WTC11 (cell line): ENCODE measurements at regions not wholly inside any gene's neighbourhood (a gene's known extent, or its start where the extent isn't known, plus 50 kb on each side); places are given as distances from the start of the nearest gene placed in this dataset.

ENCODE experiments used
- ATAC-seq: fragments of 200-7000 bp; cut with Tn5 transposase; 2 replicates; pipeline ENCODE4 v1.10.0; 2021; ENCODE audit warnings: mild to moderate bottlenecking, moderate library complexity
- CTCF ChIA-PET: fragments of 300-600 bp; sonication (Branson Sonifier 250); formaldehyde crosslinking; loops from one replicate; lab custom pipeline; 2021; ENCODE audit warnings: antibody characterized with exemption; lab: Charles Lee
- POLR2A ChIA-PET: fragments of 350-600 bp; sonication (Branson Sonifier 250); formaldehyde crosslinking; loops from one replicate; lab custom pipeline; 2021; ENCODE audit warnings: antibody characterized with exemption; lab: Charles Lee
- DNase-seq: peaks from one replicate; pipeline ENCODE4 v3.0.0; 2021; ENCODE audit warnings: low spot score
- H3K27ac Mint-ChIP-seq: 2 replicates; pipeline ENCODE4 v1.8.0; 2021; ENCODE audit warnings: mixed read lengths
- H3K27me3 Mint-ChIP-seq: 2 replicates; pipeline ENCODE4 v1.8.0; 2021; ENCODE audit warnings: low read depth, mild to moderate bottlenecking, moderate library complexity, mixed read lengths
- H3K36me3 Mint-ChIP-seq: 2 replicates; pipeline ENCODE4 v1.8.0; 2021; ENCODE audit warnings: mixed read lengths
- H3K4me1 Mint-ChIP-seq: 2 replicates; pipeline ENCODE4 v1.8.0; 2022; ENCODE audit warnings: mixed read lengths
- H3K4me3 Mint-ChIP-seq: 2 replicates; pipeline ENCODE4 v1.8.0; 2021; ENCODE audit warnings: mild to moderate bottlenecking, moderate library complexity, mixed read lengths
- H3K9me3 Mint-ChIP-seq: 2 replicates; pipeline ENCODE4 v1.8.0; 2021; ENCODE audit warnings: mixed read lengths
- ATF1 ChIP-seq: sonication (generic); formaldehyde crosslinking; IDR thresholded peaks from 2 replicates; pipeline ENCODE4 v1.8.1; 2023; ENCODE audit warnings: mild to moderate bottlenecking, moderate library complexity, missing genetic modification reagents
- CBFB ChIP-seq: sonication (generic); formaldehyde crosslinking; IDR thresholded peaks from 2 replicates; pipeline ENCODE4 v1.8.1; 2022; ENCODE audit warnings: mild to moderate bottlenecking, low read depth, missing genetic modification reagents
- ELF4 ChIP-seq: sonication (generic); formaldehyde crosslinking; IDR thresholded peaks from 2 replicates; pipeline ENCODE4 v1.8.1; 2022; ENCODE audit warnings: low read depth, mild to moderate bottlenecking, moderate library complexity, missing genetic modification reagents
- EMX1 ChIP-seq: fragments of 250-450 bp; sonication (Bioruptor Pico); IDR thresholded peaks from 2 replicates; pipeline ENCODE4 v1.8.0; 2021; ENCODE audit warnings: mild to moderate bottlenecking
- GRHL2 ChIP-seq: fragments of 250-450 bp; sonication (Bioruptor Pico); IDR thresholded peaks from 2 replicates; pipeline ENCODE4 v1.8.0; 2022; ENCODE audit warnings: mild to moderate bottlenecking, moderate library complexity; ENCODE audit not compliant: insufficient replicate concordance, severe bottlenecking
- HMGA2 ChIP-seq: fragments of 250-450 bp; sonication (Bioruptor Pico); IDR thresholded peaks from 2 replicates; pipeline ENCODE4 v1.4.0; 2021; ENCODE audit warnings: mild to moderate bottlenecking, moderate library complexity
- JUN ChIP-seq: sonication (generic); formaldehyde crosslinking; IDR thresholded peaks from 2 replicates; pipeline ENCODE4 v1.8.0; 2023; ENCODE audit warnings: mild to moderate bottlenecking, missing genetic modification reagents
- NFE2L1 ChIP-seq: sonication (generic); formaldehyde crosslinking; IDR thresholded peaks from 2 replicates; pipeline ENCODE4 v1.8.1; 2023; ENCODE audit warnings: missing genetic modification reagents
- NFYB ChIP-seq: sonication (generic); formaldehyde crosslinking; conservative IDR thresholded peaks from 2 replicates; pipeline ENCODE4 v1.8.0; 2022; ENCODE audit warnings: low read depth, missing genetic modification reagents
- NR2C2 ChIP-seq: sonication (generic); formaldehyde crosslinking; IDR thresholded peaks from 2 replicates; pipeline ENCODE4 v1.8.0; 2022; ENCODE audit warnings: mild to moderate bottlenecking, missing genetic modification reagents
- SMAD3 ChIP-seq: sonication (generic); formaldehyde crosslinking; IDR thresholded peaks from 2 replicates; pipeline ENCODE4 v1.8.0; 2022; ENCODE audit warnings: missing genetic modification reagents, mild to moderate bottlenecking, borderline replicate concordance
- SMAD4 ChIP-seq: sonication (generic); formaldehyde crosslinking; IDR thresholded peaks from 2 replicates; pipeline ENCODE4 v1.8.0; 2022; ENCODE audit warnings: mild to moderate bottlenecking, missing genetic modification reagents
- SP1 ChIP-seq: sonication (generic); formaldehyde crosslinking; conservative IDR thresholded peaks from 2 replicates; pipeline ENCODE4 v1.8.1; 2022; ENCODE audit warnings: missing genetic modification reagents
- TEAD1 ChIP-seq: sonication (generic); formaldehyde crosslinking; IDR thresholded peaks from 2 replicates; pipeline ENCODE4 v1.8.0; 2022; ENCODE audit warnings: mild to moderate bottlenecking, missing genetic modification reagents
- ZBTB21 ChIP-seq: sonication (generic); formaldehyde crosslinking; IDR thresholded peaks from 2 replicates; pipeline ENCODE4 v1.8.1; 2023; ENCODE audit warnings: mild to moderate bottlenecking, missing genetic modification reagents, borderline replicate concordance
- ZNF232 ChIP-seq: sonication (generic); formaldehyde crosslinking; IDR thresholded peaks from 2 replicates; pipeline ENCODE4 v1.8.0; 2022; ENCODE audit warnings: mild to moderate bottlenecking, missing genetic modification reagents
- ZNF416 ChIP-seq: fragments of 250-450 bp; sonication (Bioruptor Pico); IDR thresholded peaks from 2 replicates; pipeline ENCODE4 v1.9.0; 2021; ENCODE audit warnings: mild to moderate bottlenecking, inconsistent platforms
- ZNF423 ChIP-seq: fragments of 250-450 bp; sonication (Bioruptor Pico); IDR thresholded peaks from 2 replicates; pipeline ENCODE4 v2.1.2; 2022; ENCODE audit warnings: mild to moderate bottlenecking, moderate library complexity
- TF ChIP-seq, protein P1 (sequence below): fragments of 250-450 bp; sonication (Bioruptor Pico); IDR thresholded peaks from 2 replicates; pipeline ENCODE4 v1.9.0; 2021; ENCODE audit warnings: mild to moderate bottlenecking
- TF ChIP-seq, protein P2 (sequence below): sonication (generic); formaldehyde crosslinking; IDR thresholded peaks from 2 replicates; pipeline ENCODE4 v1.8.0; 2022; ENCODE audit warnings: mild to moderate bottlenecking, missing genetic modification reagents
- TF ChIP-seq, protein P3 (sequence below): sonication (generic); formaldehyde crosslinking; IDR thresholded peaks from 2 replicates; pipeline ENCODE4 v1.8.0; 2023; ENCODE audit warnings: mild to moderate bottlenecking, missing genetic modification reagents
- TF ChIP-seq, protein P4 (sequence below): sonication (generic); formaldehyde crosslinking; IDR thresholded peaks from 2 replicates; pipeline ENCODE4 v1.8.0; 2023; ENCODE audit warnings: missing genetic modification reagents
- TF ChIP-seq, protein P5 (sequence below): sonication (generic); formaldehyde crosslinking; IDR thresholded peaks from 2 replicates; pipeline ENCODE4 v1.8.1; 2022; ENCODE audit warnings: mild to moderate bottlenecking, missing genetic modification reagents, moderate library complexity, borderline replicate concordance
- TF ChIP-seq, protein P6 (sequence below): fragments of 250-450 bp; sonication (Bioruptor Pico); IDR thresholded peaks from 2 replicates; pipeline ENCODE4 v1.9.0; 2021; ENCODE audit warnings: moderate library complexity, mild to moderate bottlenecking, inconsistent platforms, borderline replicate concordance
- TF ChIP-seq, protein P7 (sequence below): sonication (generic); formaldehyde crosslinking; IDR thresholded peaks from 2 replicates; pipeline ENCODE4 v1.8.1; 2022; ENCODE audit warnings: missing genetic modification reagents, borderline replicate concordance

DNA sequence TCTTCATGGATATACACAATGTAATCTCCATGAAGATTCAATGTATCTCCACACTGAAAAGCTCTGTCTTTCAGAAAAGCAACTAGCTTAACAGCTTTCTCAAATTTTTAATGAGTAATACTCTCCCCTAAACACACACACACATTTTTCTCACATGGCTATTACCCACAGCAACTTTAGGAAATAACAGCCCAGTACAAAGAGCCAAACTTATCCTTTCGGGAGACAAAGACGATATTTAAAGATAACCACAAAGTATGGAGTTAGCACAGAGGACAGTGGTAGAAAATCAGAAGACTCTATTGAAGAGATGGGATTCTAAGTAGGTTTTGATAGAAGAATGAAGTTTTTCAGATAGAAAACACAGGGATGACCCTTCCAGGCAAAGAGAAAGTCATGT lies 394.9 kb upstream of the TRIB2 start:
- Mint-ChIP-seq H3K4me3 (no peak overlapping the region), H3K27me3 (no peaks in the 10 kb centered on the region), H3K27ac (no peak overlapping the region), H3K9me3 (peaks cover 8% of the 10 kb centered on the region; the same call in 1 of the 2 replicates), H3K4me1 (peaks cover 29% of the 10 kb centered on the region), H3K36me3 (0 out of 2 replicates have a peak, but pooled peaks cover 2% of the 10 kb centered on the region)
- DNase-seq: no peak
- POLR2A ChIA-PET: no interaction called here
- ATAC-seq: no peak
- TF ChIP-seq EMX1 (CRISPR knock-in tag): no peak
- TF ChIP-seq SP1 (CRISPR knock-in tag): no peak
- TF ChIP-seq HMGA2 (CRISPR knock-in tag): no peak
- CTCF ChIA-PET: no interaction called here

DNA sequence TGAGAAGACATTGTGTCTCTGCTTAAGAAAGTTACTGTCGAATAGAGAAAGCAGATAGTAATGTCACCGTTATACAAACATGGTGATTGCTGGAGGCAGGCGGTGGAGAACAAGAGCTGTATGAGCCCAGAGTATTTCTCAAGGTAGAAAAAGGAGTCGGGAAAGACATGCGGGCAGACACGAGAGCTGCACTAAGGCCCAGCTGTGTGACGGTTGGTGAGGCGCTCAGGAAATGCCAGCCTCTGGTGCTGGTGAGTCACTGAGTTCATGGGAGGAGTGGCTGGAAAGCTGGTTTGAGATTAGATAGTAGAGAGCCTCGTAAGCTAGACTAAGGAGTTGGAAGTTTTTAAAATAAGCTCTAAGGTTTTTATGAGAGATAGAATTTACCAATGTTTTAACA lies 390.9 kb upstream of the TRIB2 start:
- Mint-ChIP-seq H3K4me1 (peaks cover 10% of the 10 kb centered on the region; the same call in 1 of the 2 replicates), H3K27me3 (no peaks in the 10 kb centered on the region), H3K27ac (no peak overlapping the region), H3K9me3 (peaks cover 4% of the 10 kb centered on the region), H3K36me3 (no peaks in the 10 kb centered on the region), H3K4me3 (no peak overlapping the region)
- no peak for ATAC-seq
- TF ChIP-seq ZNF416 (CRISPR knock-in tag): no peak
- no peak for TF ChIP-seq ZNF232
- TF ChIP-seq NFE2L1 (CRISPR knock-in tag): no peak
- TF ChIP-seq CBFB (CRISPR knock-in tag): no peak
- TF ChIP-seq SMAD3: no peak
- TF ChIP-seq, protein P1, sequence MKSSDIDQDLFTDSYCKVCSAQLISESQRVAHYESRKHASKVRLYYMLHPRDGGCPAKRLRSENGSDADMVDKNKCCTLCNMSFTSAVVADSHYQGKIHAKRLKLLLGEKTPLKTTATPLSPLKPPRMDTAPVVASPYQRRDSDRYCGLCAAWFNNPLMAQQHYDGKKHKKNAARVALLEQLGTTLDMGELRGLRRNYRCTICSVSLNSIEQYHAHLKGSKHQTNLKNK: no peak
- no peak for TF ChIP-seq ZNF423 (CRISPR knock-in tag)
- TF ChIP-seq SMAD4 (CRISPR knock-in tag): no peak
- no peak for TF ChIP-seq JUN (CRISPR knock-in tag)
- TF ChIP-seq, protein P2, sequence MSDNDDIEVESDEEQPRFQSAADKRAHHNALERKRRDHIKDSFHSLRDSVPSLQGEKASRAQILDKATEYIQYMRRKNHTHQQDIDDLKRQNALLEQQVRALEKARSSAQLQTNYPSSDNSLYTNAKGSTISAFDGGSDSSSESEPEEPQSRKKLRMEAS (CRISPR knock-in tag): no peak
- no peak for TF ChIP-seq ZBTB21 (CRISPR knock-in tag)
- CTCF ChIA-PET: interaction anchor here (2.6 kb wide), 1 partner anchor 496 kb away, joined by 13 read pairs; no protein-coding TSS in a partner anchor
- POLR2A ChIA-PET: no interaction called here
- no peak for DNase-seq

DNA sequence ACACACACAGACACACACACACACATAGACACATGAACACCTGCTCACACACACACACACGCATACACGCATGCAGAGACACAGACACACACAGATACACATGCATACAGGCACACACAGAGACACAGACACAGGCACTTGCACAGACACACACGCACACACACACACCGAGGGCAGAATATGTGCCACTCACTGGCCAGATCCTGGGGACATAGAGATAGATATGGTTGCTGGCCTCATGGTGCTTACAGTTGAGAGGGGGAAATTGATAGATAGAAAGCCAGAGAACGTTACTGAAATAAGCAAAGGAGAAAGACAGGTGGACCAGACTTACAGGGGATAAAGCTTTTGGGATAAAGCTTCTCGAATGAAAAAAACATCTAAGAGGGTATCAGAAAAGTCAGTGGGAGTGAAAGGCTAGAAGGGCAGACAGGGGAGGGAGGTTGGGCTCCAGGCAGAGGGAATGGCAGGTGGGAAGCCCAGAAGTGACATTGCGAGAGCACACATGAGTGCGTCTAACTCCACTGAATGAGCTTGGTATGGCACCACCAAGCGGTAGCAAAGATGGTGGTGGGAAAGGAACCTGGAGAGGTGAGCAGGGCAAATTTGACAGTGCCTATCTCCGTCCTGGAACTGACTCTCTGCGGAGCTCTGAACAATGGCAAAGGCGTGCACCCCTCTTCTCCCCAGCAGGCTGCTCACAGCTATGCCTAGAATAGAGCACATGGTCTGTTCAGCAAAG lies 390.1 kb upstream of the TRIB2 start:
- Mint-ChIP-seq H3K4me1 (peaks cover 7% of the 10 kb centered on the region; the same call in 1 of the 2 replicates), H3K27me3 (no peaks in the 10 kb centered on the region), H3K4me3 (no peak overlapping the region), H3K36me3 (peaks cover 3% of the 10 kb centered on the region), H3K27ac (no peak overlapping the region), H3K9me3 (peaks cover 12% of the 10 kb centered on the region)
- peak; percentile 98 for ATAC-seq
- POLR2A ChIA-PET: no interaction called here
- CTCF ChIA-PET: interaction anchor here (0.7 to 2.6 kb wide), 5 partner anchors 13 to 497 kb away, joined by 3 to 13 read pairs (median 4); partner anchors contain the start of gene TRIB2
- peak; percentile 38 for DNase-seq
- TF ChIP-seq GRHL2 (CRISPR knock-in tag) (no peak), ELF4 (CRISPR knock-in tag) (no peak), ZNF416 (CRISPR knock-in tag) (no peak), NFYB (no peak), TEAD1 (no peak), EMX1 (CRISPR knock-in tag) (no peak), ATF1 (no peak), NR2C2 (no peak)
- TF ChIP-seq, protein P3, sequence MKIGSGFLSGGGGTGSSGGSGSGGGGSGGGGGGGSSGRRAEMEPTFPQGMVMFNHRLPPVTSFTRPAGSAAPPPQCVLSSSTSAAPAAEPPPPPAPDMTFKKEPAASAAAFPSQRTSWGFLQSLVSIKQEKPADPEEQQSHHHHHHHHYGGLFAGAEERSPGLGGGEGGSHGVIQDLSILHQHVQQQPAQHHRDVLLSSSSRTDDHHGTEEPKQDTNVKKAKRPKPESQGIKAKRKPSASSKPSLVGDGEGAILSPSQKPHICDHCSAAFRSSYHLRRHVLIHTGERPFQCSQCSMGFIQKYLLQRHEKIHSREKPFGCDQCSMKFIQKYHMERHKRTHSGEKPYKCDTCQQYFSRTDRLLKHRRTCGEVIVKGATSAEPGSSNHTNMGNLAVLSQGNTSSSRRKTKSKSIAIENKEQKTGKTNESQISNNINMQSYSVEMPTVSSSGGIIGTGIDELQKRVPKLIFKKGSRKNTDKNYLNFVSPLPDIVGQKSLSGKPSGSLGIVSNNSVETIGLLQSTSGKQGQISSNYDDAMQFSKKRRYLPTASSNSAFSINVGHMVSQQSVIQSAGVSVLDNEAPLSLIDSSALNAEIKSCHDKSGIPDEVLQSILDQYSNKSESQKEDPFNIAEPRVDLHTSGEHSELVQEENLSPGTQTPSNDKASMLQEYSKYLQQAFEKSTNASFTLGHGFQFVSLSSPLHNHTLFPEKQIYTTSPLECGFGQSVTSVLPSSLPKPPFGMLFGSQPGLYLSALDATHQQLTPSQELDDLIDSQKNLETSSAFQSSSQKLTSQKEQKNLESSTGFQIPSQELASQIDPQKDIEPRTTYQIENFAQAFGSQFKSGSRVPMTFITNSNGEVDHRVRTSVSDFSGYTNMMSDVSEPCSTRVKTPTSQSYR (CRISPR knock-in tag): no peak
- TF ChIP-seq, protein P4, sequence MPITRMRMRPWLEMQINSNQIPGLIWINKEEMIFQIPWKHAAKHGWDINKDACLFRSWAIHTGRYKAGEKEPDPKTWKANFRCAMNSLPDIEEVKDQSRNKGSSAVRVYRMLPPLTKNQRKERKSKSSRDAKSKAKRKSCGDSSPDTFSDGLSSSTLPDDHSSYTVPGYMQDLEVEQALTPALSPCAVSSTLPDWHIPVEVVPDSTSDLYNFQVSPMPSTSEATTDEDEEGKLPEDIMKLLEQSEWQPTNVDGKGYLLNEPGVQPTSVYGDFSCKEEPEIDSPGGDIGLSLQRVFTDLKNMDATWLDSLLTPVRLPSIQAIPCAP: no peak
- TF ChIP-seq, protein P5, sequence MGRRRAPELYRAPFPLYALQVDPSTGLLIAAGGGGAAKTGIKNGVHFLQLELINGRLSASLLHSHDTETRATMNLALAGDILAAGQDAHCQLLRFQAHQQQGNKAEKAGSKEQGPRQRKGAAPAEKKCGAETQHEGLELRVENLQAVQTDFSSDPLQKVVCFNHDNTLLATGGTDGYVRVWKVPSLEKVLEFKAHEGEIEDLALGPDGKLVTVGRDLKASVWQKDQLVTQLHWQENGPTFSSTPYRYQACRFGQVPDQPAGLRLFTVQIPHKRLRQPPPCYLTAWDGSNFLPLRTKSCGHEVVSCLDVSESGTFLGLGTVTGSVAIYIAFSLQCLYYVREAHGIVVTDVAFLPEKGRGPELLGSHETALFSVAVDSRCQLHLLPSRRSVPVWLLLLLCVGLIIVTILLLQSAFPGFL: no peak
- TF ChIP-seq, protein P6, sequence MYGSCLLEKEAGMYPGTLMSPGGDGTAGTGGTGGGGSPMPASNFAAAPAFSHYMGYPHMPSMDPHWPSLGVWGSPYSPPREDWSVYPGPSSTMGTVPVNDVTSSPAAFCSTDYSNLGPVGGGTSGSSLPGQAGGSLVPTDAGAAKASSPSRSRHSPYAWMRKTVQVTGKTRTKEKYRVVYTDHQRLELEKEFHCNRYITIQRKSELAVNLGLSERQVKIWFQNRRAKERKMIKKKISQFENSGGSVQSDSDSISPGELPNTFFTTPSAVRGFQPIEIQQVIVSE (CRISPR knock-in tag): no peak
- TF ChIP-seq, protein P7, sequence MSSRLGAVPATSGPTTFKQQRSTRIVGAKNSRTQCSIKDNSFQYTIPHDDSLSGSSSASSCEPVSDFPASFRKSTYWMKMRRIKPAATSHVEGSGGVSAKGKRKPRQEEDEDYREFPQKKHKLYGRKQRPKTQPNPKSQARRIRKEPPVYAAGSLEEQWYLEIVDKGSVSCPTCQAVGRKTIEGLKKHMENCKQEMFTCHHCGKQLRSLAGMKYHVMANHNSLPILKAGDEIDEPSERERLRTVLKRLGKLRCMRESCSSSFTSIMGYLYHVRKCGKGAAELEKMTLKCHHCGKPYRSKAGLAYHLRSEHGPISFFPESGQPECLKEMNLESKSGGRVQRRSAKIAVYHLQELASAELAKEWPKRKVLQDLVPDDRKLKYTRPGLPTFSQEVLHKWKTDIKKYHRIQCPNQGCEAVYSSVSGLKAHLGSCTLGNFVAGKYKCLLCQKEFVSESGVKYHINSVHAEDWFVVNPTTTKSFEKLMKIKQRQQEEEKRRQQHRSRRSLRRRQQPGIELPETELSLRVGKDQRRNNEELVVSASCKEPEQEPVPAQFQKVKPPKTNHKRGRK: no peak
